Mucosa of descending colon (tissue), 3 donors: ENCODE measurements at regions not wholly inside any gene's neighbourhood (a gene's known extent, or its start where the extent isn't known, plus 50 kb on each side); places are given as distances from the start of the nearest gene placed in this dataset.

Experiments used
- ATAC-seq: fragments of 200-7000 bp; cut with Tn5 transposase; one replicate; pipeline ENCODE4 v1.9.1; 2020; ENCODE audit warnings: mild to moderate bottlenecking, moderate library complexity
- DNase-seq, 3 donors: peaks; one replicate each; pipeline ENCODE4 v3.0.0-alpha.2; 2020
- H3K36me3 ChIP-seq: fragments of 200-600 bp; one replicate; pipeline ENCODE4 v1.8.0; 2021; ENCODE audit warnings: low read depth, mild to moderate bottlenecking
- H3K4me1 ChIP-seq: fragments of 200-600 bp; one replicate; pipeline ENCODE4 v1.8.0; 2021; ENCODE audit warnings: low read depth, mild to moderate bottlenecking
- H3K4me3 ChIP-seq: fragments of 200-600 bp; one replicate; pipeline ENCODE4 v1.8.0; 2021; ENCODE audit warnings: mild to moderate bottlenecking
- H3K9me3 ChIP-seq: fragments of 200-600 bp; one replicate; pipeline ENCODE4 v1.8.0; 2021; ENCODE audit warnings: mild to moderate bottlenecking
- CTCF ChIP-seq: fragments of 200-600 bp; IDR thresholded peaks from one replicate; pipeline ENCODE4 v1.8.0; 2022; ENCODE audit warnings: antibody characterized with exemption, mild to moderate bottlenecking
- intact Hi-C, 2 donors: fragments of 100-400 bp; cut with DNase I in 1 of 2; cut with micrococcal nuclease in 1 of 2; formaldehyde crosslinking; loops; one replicate each; pipeline versions ENCODE4 v1.11.0 to v1.11.1; 2022; cut with DNase I, micrococcal nuclease
- donor health status: DM: no; HTN: no; CAD: no; lungs with moderate emphysema.
- donor health status: DM: no; HTN: no; CAD: no.
- donor health status: DM: no; HTN: yes; CAD: no.

- Histone ChIP-seq H3K36me3 (no peaks in the 10 kb centered on the region), H3K9me3 (no peaks in the 10 kb centered on the region), H3K4me1 (no peaks in the 10 kb centered on the region), H3K4me3 (no peak overlapping the region)
- intact Hi-C loops: no loop called here
- no peak for ATAC-seq
- TF ChIP-seq CTCF: no peak
- no peak for DNase-seq
These were observed 244.9 kb upstream of the KCNN2 start for GRCh38 chr5:114116981-114117380.

- Histone ChIP-seq H3K4me1 (no peaks in the 10 kb centered on the region), H3K9me3 (no peaks in the 10 kb centered on the region), H3K4me3 (no peak overlapping the region), H3K36me3 (no peaks in the 10 kb centered on the region)
- TF ChIP-seq CTCF: no peak
- intact Hi-C loops: no loop called here
- DNase-seq: no peak
- ATAC-seq: no peak
These were observed 243.4 kb upstream of the KCNN2 start for GRCh38 chr5:114118511-114118910.

- DNase-seq (no peak), ATAC-seq (no peak)
- TF ChIP-seq CTCF: no peak
- no peak overlapping the region for H3K4me3 ChIP-seq
- no peaks in the 10 kb centered on the region for H3K9me3 ChIP-seq
- intact Hi-C loops: no loop called here
- H3K4me1 ChIP-seq: no peaks in the 10 kb centered on the region
- no peaks in the 10 kb centered on the region for H3K36me3 ChIP-seq
These were observed 241.7 kb upstream of the KCNN2 start for GRCh38 chr5:114120166-114120565.

GRCh38 chr5:114122852-114123251 lies 239.0 kb upstream of the KCNN2 start:
- ATAC-seq (no peak), DNase-seq (no peak)
- Histone ChIP-seq H3K36me3 (no peaks in the 10 kb centered on the region), H3K4me3 (no peak overlapping the region), H3K9me3 (no peaks in the 10 kb centered on the region), H3K4me1 (no peaks in the 10 kb centered on the region)
- intact Hi-C loops: no loop called here
- no peak for TF ChIP-seq CTCF

- no peaks in the 10 kb centered on the region for H3K4me1 ChIP-seq
- ATAC-seq (no peak), DNase-seq (no peak)
- no peak for TF ChIP-seq CTCF
- no peak overlapping the region for H3K4me3 ChIP-seq
- no peaks in the 10 kb centered on the region for H3K36me3 ChIP-seq
- no peaks in the 10 kb centered on the region for H3K9me3 ChIP-seq
- intact Hi-C loops: no loop called here
These were observed 238.2 kb upstream of the KCNN2 start for GRCh38 chr5:114123654-114124053.

GRCh38 chr5:114146398-114146797 lies 215.5 kb upstream of the KCNN2 start:
- DNase-seq: no peak
- H3K9me3 ChIP-seq: no peaks in the 10 kb centered on the region
- TF ChIP-seq CTCF: no peak
- no peak for ATAC-seq
- no peaks in the 10 kb centered on the region for H3K4me1 ChIP-seq
- no peaks in the 10 kb centered on the region for H3K36me3 ChIP-seq
- no peak overlapping the region for H3K4me3 ChIP-seq
- intact Hi-C loops: no loop called here
